Ammon's horn (tissue), 1 donor: ENCODE measurements at regions not wholly inside any gene's neighbourhood (a gene's known extent, or its start where the extent isn't known, plus 50 kb on each side); places are given as distances from the start of the nearest gene placed in this dataset.
"Not testable (repeated sequence)": the region's sequence is repeated elsewhere in the genome, so short reads cannot be mapped to it uniquely, and the experiment has no call there.

Experiments used
- DNase-seq: peaks from one replicate; pipeline ENCODE4 v3.0.0-alpha.2; 2016; ENCODE audit warnings: low spot score

GRCh38 chr4:55251896-55252295 is 94.1 kb upstream of the SRD5A3 start:
- DNase-seq: no peak

- no peak for DNase-seq
Observed at GRCh38 chr4:55253948-55254593, 92.0 kb upstream of the SRD5A3 start.

GRCh38 chr4:55255179-55255578 is 90.9 kb upstream of the SRD5A3 start:
- no peak for DNase-seq

- DNase-seq: peak; percentile 5
Observed at GRCh38 chr4:55256787-55257186, 89.3 kb upstream of the SRD5A3 start.

- no peak for DNase-seq
Observed at GRCh38 chr4:55258152-55258865, 87.7 kb upstream of the SRD5A3 start.

GRCh38 chr4:55259294-55259693 is 86.7 kb upstream of the SRD5A3 start:
- DNase-seq: no peak

GRCh38 chr4:55269470-55269869 is 76.6 kb upstream of the SRD5A3 start:
- DNase-seq: no peak

GRCh38 chr4:55269995-55270394 is 76.0 kb upstream of the SRD5A3 start:
- no peak for DNase-seq

- no peak for DNase-seq
Observed at GRCh38 chr4:55270481-55270880, 75.6 kb upstream of the SRD5A3 start.

GRCh38 chr4:55272102-55272501 is 73.9 kb upstream of the SRD5A3 start:
- no peak for DNase-seq

GRCh38 chr4:55272589-55272988 is 73.5 kb upstream of the SRD5A3 start:
- no peak for DNase-seq

- no peak for DNase-seq
Observed at GRCh38 chr4:55277011-55277410, 69.0 kb upstream of the SRD5A3 start.

GRCh38 chr4:55278316-55278715 is 67.7 kb upstream of the SRD5A3 start:
- no peak for DNase-seq

- DNase-seq: not testable (repeated sequence)
Observed at GRCh38 chr4:55280474-55280873, 65.6 kb upstream of the SRD5A3 start.

- not testable (repeated sequence) for DNase-seq
Observed at GRCh38 chr4:55281118-55281683, 64.8 kb upstream of the SRD5A3 start.

GRCh38 chr4:55284331-55284730 is 61.7 kb upstream of the SRD5A3 start:
- DNase-seq: no peak

GRCh38 chr4:55291227-55291640 is 54.8 kb upstream of the SRD5A3 start:
- no peak for DNase-seq

GRCh38 chr4:55296096-55296495 is 49.9 kb upstream of the SRD5A3 start:
- no peak for DNase-seq
